OCI-LY1 (cell line): ENCODE measurements at regions not wholly inside any gene's neighbourhood (a gene's known extent, or its start where the extent isn't known, plus 50 kb on each side); places are given as distances from the start of the nearest gene placed in this dataset.

Experiments used
- H2AFZ ChIP-seq: fragments of 200-600 bp; sonication (generic), shearing (Covaris generic); 2 replicates; pipeline ENCODE4 v1.6.0; 2014; ENCODE audit warnings: antibody characterized with exemption, mild to moderate bottlenecking, low read length
- H3F3A ChIP-seq: fragments of 200-600 bp; sonication (generic), shearing (Covaris generic); 2 replicates; pipeline ENCODE4 v1.6.0; 2014; ENCODE audit warnings: mild to moderate bottlenecking, antibody characterized with exemption, low read length, moderate library complexity; ENCODE audit not compliant: insufficient read depth
- H3K27ac ChIP-seq: fragments of 200-600 bp; sonication (generic); 2 replicates; pipeline ENCODE4 v1.5.1; 2014; ENCODE audit warnings: low read length, mixed run types, mild to moderate bottlenecking, low read depth; ENCODE audit not compliant: poor library complexity, severe bottlenecking
- H3K27me3 ChIP-seq: fragments of 200-600 bp; sonication (generic); 2 replicates; pipeline ENCODE4 v1.6.0; 2014; ENCODE audit warnings: antibody characterized with exemption, mild to moderate bottlenecking, low read length, moderate library complexity; ENCODE audit not compliant: insufficient read depth
- H3K36me3 ChIP-seq: fragments of 200-600 bp; sonication (generic); 2 replicates; pipeline ENCODE4 v1.6.1; 2014; ENCODE audit warnings: mild to moderate bottlenecking, antibody characterized with exemption, low read length, moderate library complexity, mixed read lengths; ENCODE audit not compliant: insufficient read depth
- H3K4me1 ChIP-seq: fragments of 200-600 bp; sonication (generic); 2 replicates; pipeline ENCODE4 v1.5.1; 2014; ENCODE audit warnings: mild to moderate bottlenecking, low read length, moderate library complexity; ENCODE audit not compliant: insufficient read depth, severe bottlenecking
- H3K4me2 ChIP-seq: fragments of 200-600 bp; sonication (generic), shearing (Covaris generic); 2 replicates; pipeline ENCODE4 v1.6.1; 2014; ENCODE audit warnings: low read length
- H3K4me3 ChIP-seq: fragments of 200-600 bp; sonication (generic); 2 replicates; pipeline ENCODE4 v1.5.1; 2014; ENCODE audit warnings: low read length, low read depth, mild to moderate bottlenecking, mixed read lengths; ENCODE audit not compliant: poor library complexity, severe bottlenecking
- H3K79me2 ChIP-seq: fragments of 200-600 bp; shearing (Covaris generic); 2 replicates; pipeline ENCODE4 v1.6.1; 2016; ENCODE audit warnings: mixed run types, low read length, mixed read lengths; ENCODE audit not compliant: insufficient read depth
- H3K9ac ChIP-seq: fragments of 200-600 bp; sonication (generic), shearing (Covaris generic); 2 replicates; pipeline ENCODE4 v1.6.1; 2014; ENCODE audit warnings: mild to moderate bottlenecking, low read length, mixed read lengths
- H3K9me2 ChIP-seq: fragments of 200-600 bp; sonication (generic), shearing (Covaris generic); 2 replicates; pipeline ENCODE4 v1.6.1; 2014; ENCODE audit warnings: low read depth, mild to moderate bottlenecking, low read length, mixed read lengths
- H3K9me3 ChIP-seq: fragments of 200-600 bp; shearing (Covaris generic); 2 replicates; pipeline ENCODE4 v1.6.1; 2014; ENCODE audit warnings: low read length, mixed read lengths
- H4K20me1 ChIP-seq: fragments of 200-600 bp; sonication (generic), shearing (Covaris generic); 2 replicates; pipeline ENCODE4 v1.6.0; 2016; ENCODE audit warnings: mild to moderate bottlenecking, low read length; ENCODE audit not compliant: insufficient read depth
- EZH2 ChIP-seq: fragments of 200-600 bp; sonication (generic), shearing (Covaris generic); IDR thresholded peaks from 2 replicates; pipeline ENCODE4 v1.8.0; 2017; ENCODE audit warnings: borderline replicate concordance, mixed run types, mild to moderate bottlenecking, antibody characterized with exemption, low read length, moderate library complexity, mixed read lengths
- TF ChIP-seq, protein P1 (sequence below): fragments of 200-600 bp; sonication (generic), shearing (Covaris generic); IDR thresholded peaks from 2 replicates; pipeline ENCODE4 v1.5.1; 2017; ENCODE audit warnings: mild to moderate bottlenecking, antibody characterized with exemption, low read length, moderate library complexity, mixed read lengths

GRCh38 chr7:155195939-155196523, 101.6 kb upstream of the INSIG1 start:
- H3K36me3 ChIP-seq = peaks cover 4% of the 10 kb centered on the region; the same call in 1 of the 2 replicates
- peaks cover 25% of the 10 kb centered on the region for H3K9me3 ChIP-seq
- no peaks in the 10 kb centered on the region for H3K79me2 ChIP-seq
- H3K9ac ChIP-seq = no peak overlapping the region
- H3F3A ChIP-seq = no peaks in the 10 kb centered on the region
- no peak overlapping the region for H3K27ac ChIP-seq
- H3K27me3 ChIP-seq = peaks cover 21% of the 10 kb centered on the region; the same call in 1 of the 2 replicates
- TF ChIP-seq, protein P1, sequence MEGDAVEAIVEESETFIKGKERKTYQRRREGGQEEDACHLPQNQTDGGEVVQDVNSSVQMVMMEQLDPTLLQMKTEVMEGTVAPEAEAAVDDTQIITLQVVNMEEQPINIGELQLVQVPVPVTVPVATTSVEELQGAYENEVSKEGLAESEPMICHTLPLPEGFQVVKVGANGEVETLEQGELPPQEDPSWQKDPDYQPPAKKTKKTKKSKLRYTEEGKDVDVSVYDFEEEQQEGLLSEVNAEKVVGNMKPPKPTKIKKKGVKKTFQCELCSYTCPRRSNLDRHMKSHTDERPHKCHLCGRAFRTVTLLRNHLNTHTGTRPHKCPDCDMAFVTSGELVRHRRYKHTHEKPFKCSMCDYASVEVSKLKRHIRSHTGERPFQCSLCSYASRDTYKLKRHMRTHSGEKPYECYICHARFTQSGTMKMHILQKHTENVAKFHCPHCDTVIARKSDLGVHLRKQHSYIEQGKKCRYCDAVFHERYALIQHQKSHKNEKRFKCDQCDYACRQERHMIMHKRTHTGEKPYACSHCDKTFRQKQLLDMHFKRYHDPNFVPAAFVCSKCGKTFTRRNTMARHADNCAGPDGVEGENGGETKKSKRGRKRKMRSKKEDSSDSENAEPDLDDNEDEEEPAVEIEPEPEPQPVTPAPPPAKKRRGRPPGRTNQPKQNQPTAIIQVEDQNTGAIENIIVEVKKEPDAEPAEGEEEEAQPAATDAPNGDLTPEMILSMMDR = no peak
- no peak for TF ChIP-seq EZH2
- no peak overlapping the region for H3K4me3 ChIP-seq
- H3K4me1 ChIP-seq = no peaks in the 10 kb centered on the region
- H2AFZ ChIP-seq = no peak overlapping the region
- H3K4me2 ChIP-seq = no peak overlapping the region
- H3K9me2 ChIP-seq = no peaks in the 10 kb centered on the region
- H4K20me1 ChIP-seq = no peaks in the 10 kb centered on the region

- no peaks in the 10 kb centered on the region for H3K79me2 ChIP-seq
- no peaks in the 10 kb centered on the region for H4K20me1 ChIP-seq
- no peak overlapping the region for H3K9ac ChIP-seq
- H3K4me3 ChIP-seq = no peak overlapping the region
- H3F3A ChIP-seq = no peaks in the 10 kb centered on the region
- H3K27ac ChIP-seq = no peak overlapping the region
- peaks cover 19% of the 10 kb centered on the region for H3K9me3 ChIP-seq
- no peak overlapping the region for H3K4me2 ChIP-seq
- peaks cover 4% of the 10 kb centered on the region; the same call in 1 of the 2 replicates for H3K36me3 ChIP-seq
- TF ChIP-seq, protein P1 = no peak
- no peak for TF ChIP-seq EZH2
- H3K27me3 ChIP-seq = peaks cover 9% of the 10 kb centered on the region; the same call in 1 of the 2 replicates
- no peaks in the 10 kb centered on the region for H3K4me1 ChIP-seq
- H3K9me2 ChIP-seq = no peaks in the 10 kb centered on the region
- H2AFZ ChIP-seq = no peak overlapping the region
Measured at GRCh38 chr7:155198196-155198892, 99.3 kb upstream of the INSIG1 start.

GRCh38 chr7:155198901-155199845, 98.5 kb upstream of the INSIG1 start:
- no peak overlapping the region for H3K4me2 ChIP-seq
- peaks cover 4% of the 10 kb centered on the region; the same call in 1 of the 2 replicates for H3K36me3 ChIP-seq

More at GRCh38 chr7:155198901-155199845, 98.5 kb upstream of the INSIG1 start:
- H3K9me2 ChIP-seq = no peaks in the 10 kb centered on the region
- H3K9ac ChIP-seq = no peak overlapping the region
- no peak overlapping the region for H3K4me3 ChIP-seq
- no peak overlapping the region for H3K27ac ChIP-seq
- peaks cover under 1% of the 10 kb centered on the region for H3K4me1 ChIP-seq
- TF ChIP-seq, protein P1 = no peak
- no peak for TF ChIP-seq EZH2
- H3K27me3 ChIP-seq = peaks cover 5% of the 10 kb centered on the region; the same call in 1 of the 2 replicates
- H3K79me2 ChIP-seq = no peaks in the 10 kb centered on the region
- H4K20me1 ChIP-seq = no peaks in the 10 kb centered on the region
- H3F3A ChIP-seq = no peaks in the 10 kb centered on the region
- H2AFZ ChIP-seq = no peak overlapping the region
- H3K9me3 ChIP-seq = peaks cover 17% of the 10 kb centered on the region
